Duodenal mucosa (tissue), 2 donors: ENCODE measurements at regions not wholly inside any gene's neighbourhood (a gene's known extent, or its start where the extent isn't known, plus 50 kb on each side); places are given as distances from the start of the nearest gene placed in this dataset.

Source experiments
- H3K27ac ChIP-seq: one replicate; pipeline ENCODE4 v1.7.0; 2013; ENCODE audit warnings: low read depth, low read length
- H3K27me3 ChIP-seq, 2 donors: one replicate each; pipeline ENCODE4 v1.7.0; 2013; ENCODE audit warnings: low read length in 2 of 2, control low read depth in 1 of 2; ENCODE audit not compliant: insufficient read depth in 2 of 2, control insufficient read depth in 1 of 2
- H3K36me3 ChIP-seq, 2 donors: one replicate each; pipeline ENCODE4 v1.7.0; 2013; ENCODE audit warnings: low read length in 2 of 2, control low read depth in 1 of 2; ENCODE audit not compliant: insufficient read depth in 2 of 2, control insufficient read depth in 1 of 2
- H3K4me1 ChIP-seq, 2 donors: one replicate each; pipeline ENCODE4 v1.7.0; 2013; ENCODE audit warnings: low read length in 2 of 2, control low read depth in 1 of 2; ENCODE audit not compliant: insufficient read depth in 2 of 2, control insufficient read depth in 1 of 2
- H3K4me3 ChIP-seq, 2 donors: one replicate each; pipeline ENCODE4 v1.7.0; 2013; ENCODE audit warnings: low read length in 2 of 2, low read depth in 1 of 2
- H3K9ac ChIP-seq, 2 donors: one replicate each; pipeline ENCODE4 v1.7.0; 2013; ENCODE audit warnings: low read length in 2 of 2, low read depth in 1 of 2
- H3K9me3 ChIP-seq, 2 donors: one replicate each; pipeline ENCODE4 v1.7.0; 2013; ENCODE audit warnings: low read length in 2 of 2, control low read depth in 1 of 2; ENCODE audit not compliant: control insufficient read depth in 1 of 2

DNA sequence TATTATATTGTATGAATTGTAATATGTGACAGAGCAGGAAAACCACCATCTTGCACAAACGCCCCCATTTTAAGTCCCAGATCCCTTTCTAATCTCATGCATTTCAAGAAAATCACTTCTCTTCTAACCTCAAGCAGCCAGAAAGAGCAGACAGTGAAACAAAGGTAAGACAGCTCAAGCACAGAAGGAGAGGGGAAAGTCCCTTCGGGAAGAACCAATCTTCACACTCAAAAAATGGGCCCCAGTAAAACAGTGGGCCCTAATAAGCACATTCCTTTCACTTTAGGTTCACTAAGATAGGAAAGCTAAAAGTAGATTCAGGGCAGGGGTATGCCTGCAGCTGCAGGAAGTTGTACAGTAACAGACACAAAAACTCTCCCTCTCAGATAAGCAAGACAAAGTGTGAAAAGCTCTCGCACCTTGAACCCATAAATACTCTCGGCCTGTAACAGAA, 1268.7 kb downstream of the SI start:
- H3K36me3 ChIP-seq: no peaks in the 10 kb centered on the region
- H3K27me3 ChIP-seq: no peaks in the 10 kb centered on the region
- H3K27ac ChIP-seq: no peak overlapping the region
- no peaks in the 10 kb centered on the region for H3K9me3 ChIP-seq
- H3K9ac ChIP-seq: no peak overlapping the region
- no peaks in the 10 kb centered on the region for H3K4me1 ChIP-seq
- no peak overlapping the region for H3K4me3 ChIP-seq

DNA sequence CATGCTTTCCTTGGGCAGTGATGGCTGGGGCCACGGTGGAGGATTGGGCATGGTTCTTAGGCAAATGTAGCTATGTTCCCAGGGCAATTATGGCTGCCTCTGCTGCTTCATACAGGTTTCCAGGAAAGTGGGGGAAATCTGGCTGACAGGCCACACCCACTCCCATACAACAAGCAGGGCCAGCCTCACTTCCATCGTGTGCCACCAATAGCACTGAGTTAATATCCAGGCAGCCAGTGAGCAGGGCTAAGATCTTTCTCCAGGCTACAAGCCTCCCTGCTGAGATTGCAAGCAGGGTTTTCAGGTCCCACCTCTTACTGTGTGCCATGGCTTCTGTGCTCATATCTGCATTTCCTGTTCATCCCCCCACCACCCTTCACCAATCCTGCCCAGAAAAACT, 1291.9 kb downstream of the SI start:
- Histone ChIP-seq H3K4me3 (no peak overlapping the region), H3K9ac (no peak overlapping the region), H3K36me3 (no peaks in the 10 kb centered on the region), H3K4me1 (no peaks in the 10 kb centered on the region), H3K27me3 (no peaks in the 10 kb centered on the region), H3K27ac (no peak overlapping the region), H3K9me3 (peaks cover 0 to 6% of the 10 kb centered on the region in 2 donors)

DNA sequence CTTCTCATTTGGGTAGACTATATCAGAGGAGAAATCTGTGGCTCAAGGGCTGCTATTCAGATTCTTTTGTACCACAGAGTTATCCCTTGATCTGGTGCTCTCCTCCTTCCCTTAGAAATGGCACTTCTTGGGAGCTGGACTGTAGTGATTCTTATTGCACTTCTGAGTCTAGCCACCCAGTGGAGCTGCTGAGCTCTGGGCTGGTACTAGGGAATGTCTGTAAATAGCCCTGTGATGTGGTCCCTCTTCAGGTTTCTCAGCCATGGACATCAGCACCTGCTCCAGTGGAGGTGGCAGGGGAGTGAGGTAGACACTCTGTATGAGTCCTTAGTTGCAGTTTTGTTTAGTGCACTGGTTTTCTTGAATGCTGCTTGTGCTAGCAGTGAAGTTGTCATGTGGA, 1292.6 kb downstream of the SI start:
- no peak overlapping the region for H3K4me3 ChIP-seq
- no peaks in the 10 kb centered on the region for H3K4me1 ChIP-seq
- H3K27ac ChIP-seq: no peak overlapping the region
- H3K9ac ChIP-seq: no peak overlapping the region
- H3K27me3 ChIP-seq: no peaks in the 10 kb centered on the region
- H3K9me3 ChIP-seq: peaks cover 0 to 6% of the 10 kb centered on the region in 2 donors
- H3K36me3 ChIP-seq: no peaks in the 10 kb centered on the region

DNA sequence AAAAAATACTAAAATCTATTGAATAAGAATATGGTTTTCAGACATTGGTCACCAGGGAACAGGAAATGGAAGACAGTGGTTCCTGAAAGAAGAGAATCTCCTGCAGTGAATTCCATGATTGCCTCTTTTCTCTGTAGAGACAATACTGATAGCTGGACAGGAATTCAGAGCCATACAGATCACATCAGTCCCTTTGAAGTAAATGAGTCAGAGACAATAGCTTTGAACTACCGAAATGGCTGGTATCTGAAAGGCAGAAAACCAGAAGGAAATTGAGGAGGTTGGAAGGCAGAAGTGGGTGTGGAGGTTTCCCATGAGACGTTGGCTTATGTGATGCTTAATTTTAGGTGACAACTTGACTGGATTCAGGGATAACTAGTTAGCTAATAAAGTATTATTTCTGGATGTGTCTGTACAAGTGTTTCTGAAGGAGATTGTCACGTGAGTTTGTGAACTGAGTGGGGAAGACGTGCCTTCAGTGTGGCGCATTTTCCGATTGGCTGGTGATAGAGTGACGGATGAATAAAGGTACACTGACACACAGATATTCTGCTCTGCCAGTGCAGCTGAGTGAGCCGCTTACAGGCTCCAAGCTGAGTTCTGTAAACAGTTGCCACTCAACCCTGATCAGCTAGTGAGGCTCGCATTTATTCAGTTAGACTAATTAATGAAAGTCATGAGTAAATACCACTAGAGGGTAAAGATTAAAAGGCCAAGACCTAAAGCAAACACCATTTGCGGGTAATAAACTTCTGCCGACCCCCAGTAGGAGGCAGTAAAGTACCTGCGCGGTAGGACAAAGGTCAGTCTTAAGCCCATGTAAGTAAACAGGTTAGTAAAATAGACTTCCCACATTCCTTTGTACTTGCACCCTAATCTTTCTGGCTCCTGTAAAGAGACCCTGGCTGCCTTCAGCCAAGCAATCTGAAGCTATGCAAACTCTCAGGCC, 1298.6 kb downstream of the SI start:
- Histone ChIP-seq H3K36me3 (no peaks in the 10 kb centered on the region), H3K27ac (no peak overlapping the region), H3K27me3 (no peaks in the 10 kb centered on the region), H3K9me3 (no peaks in the 10 kb centered on the region), H3K9ac (no peak overlapping the region), H3K4me1 (no peaks in the 10 kb centered on the region), H3K4me3 (no peak overlapping the region)

DNA sequence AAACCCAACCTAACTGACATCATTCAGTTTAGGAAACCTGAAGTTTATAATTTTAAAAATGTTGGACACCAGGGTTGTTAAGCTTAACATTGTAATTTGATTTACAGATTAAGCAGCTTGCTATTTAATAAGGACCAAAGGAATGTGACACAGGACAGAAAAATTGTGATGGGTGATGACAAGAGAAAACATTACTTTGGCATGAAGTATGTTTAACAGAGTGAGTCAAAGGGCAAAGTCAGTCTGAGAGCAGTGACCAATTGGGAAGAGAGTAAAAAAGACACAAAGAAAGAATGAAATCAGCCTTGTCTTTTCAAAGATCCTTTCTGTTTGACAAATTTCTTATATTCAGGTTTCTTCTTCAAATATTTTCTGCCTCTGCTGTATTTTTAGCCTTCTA, 1301.6 kb downstream of the SI start:
- Histone ChIP-seq H3K9me3 (peaks cover 0 to 3% of the 10 kb centered on the region in 2 donors), H3K27ac (no peak overlapping the region), H3K36me3 (no peaks in the 10 kb centered on the region), H3K4me1 (no peaks in the 10 kb centered on the region), H3K4me3 (no peak overlapping the region), H3K27me3 (no peaks in the 10 kb centered on the region), H3K9ac (no peak overlapping the region)

DNA sequence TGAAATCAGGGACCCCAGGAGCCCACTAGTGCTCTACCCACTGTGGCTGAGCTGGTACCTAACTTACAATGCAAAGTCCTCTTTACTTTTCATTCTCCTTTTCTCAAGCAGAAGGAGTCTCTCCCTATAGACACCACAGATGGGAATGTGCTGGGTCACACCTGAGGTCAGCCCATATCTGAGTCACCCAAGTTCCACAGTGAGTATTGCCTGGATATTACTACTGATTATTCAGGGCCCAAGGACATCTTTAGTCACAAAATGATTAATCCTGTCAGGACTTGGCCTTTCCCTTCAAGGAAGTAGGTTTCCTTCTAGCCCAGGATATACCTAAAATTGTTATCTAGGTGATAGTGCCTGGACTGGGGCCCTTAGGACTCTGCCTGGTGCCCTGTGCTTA, 1305.2 kb downstream of the SI start:
- H3K4me1 ChIP-seq: no peaks in the 10 kb centered on the region
- peaks cover 0 to 3% of the 10 kb centered on the region in 2 donors for H3K9me3 ChIP-seq
- no peak overlapping the region for H3K27ac ChIP-seq
- no peak overlapping the region for H3K9ac ChIP-seq
- no peaks in the 10 kb centered on the region for H3K36me3 ChIP-seq
- no peak overlapping the region for H3K4me3 ChIP-seq
- no peaks in the 10 kb centered on the region for H3K27me3 ChIP-seq

DNA sequence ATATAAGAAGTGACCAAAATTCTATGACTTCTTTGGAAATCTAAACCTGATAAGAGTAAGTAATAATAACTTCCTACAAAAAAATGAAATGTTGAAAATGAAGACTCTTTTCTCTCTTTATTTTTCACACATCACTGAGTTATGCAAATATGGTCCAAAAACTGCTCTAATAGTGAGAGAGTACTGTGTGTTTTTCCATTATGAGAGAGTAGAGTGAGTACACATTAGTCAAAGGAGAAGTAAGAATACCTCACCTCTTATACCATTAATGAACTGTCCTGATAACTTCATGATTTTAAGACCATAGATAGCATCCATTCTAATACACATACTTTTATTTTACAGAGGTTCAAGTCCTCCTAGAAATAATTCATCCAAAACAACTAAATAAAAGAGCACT, 1310.2 kb downstream of the SI start:
- H3K4me1 ChIP-seq: no peaks in the 10 kb centered on the region
- no peak overlapping the region for H3K9ac ChIP-seq
- no peaks in the 10 kb centered on the region for H3K9me3 ChIP-seq
- no peaks in the 10 kb centered on the region for H3K27me3 ChIP-seq
- no peak overlapping the region for H3K4me3 ChIP-seq
- no peak overlapping the region for H3K27ac ChIP-seq
- H3K36me3 ChIP-seq: no peaks in the 10 kb centered on the region

DNA sequence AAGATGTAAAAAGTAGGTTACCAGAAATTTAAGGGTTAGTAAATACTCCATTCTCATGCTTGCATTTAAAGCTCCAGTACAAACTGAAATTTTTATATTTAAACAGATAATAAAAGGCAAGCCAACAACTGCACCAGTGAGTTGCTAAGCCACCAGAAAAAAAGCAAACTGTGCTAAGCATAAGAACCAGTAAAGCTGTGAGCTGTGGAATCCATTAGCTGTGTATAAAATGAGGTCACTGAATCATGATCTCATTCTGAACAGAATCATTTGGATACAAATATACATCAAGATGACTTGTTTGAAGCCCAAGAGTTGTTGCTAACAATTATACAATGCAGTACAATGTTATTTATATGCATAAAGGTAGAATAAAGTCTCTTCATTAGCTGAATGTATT, 1312.2 kb downstream of the SI start:
- no peak overlapping the region for H3K27ac ChIP-seq
- H3K4me3 ChIP-seq: no peak overlapping the region
- H3K9me3 ChIP-seq: no peaks in the 10 kb centered on the region
- H3K9ac ChIP-seq: no peak overlapping the region
- no peaks in the 10 kb centered on the region for H3K4me1 ChIP-seq
- no peaks in the 10 kb centered on the region for H3K36me3 ChIP-seq
- H3K27me3 ChIP-seq: no peaks in the 10 kb centered on the region

DNA sequence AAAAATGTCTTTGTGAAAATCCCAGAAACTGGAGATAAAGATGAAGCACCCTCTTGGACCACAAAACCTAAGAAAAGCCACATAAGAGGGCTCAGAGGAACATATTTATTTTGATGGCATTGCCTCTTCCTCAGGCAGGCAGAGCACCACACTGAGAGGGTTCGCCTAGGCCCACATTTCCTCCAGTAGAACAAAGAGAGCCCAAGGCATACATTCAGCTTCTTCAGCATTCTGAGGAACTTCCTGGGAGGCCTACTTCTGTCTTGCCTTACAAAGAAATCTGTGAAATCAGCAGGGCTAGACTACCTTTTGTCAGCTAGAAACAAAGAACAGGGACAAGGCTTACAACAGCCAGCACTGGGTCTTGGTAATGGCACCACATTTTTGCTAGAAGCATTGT, 1325.3 kb downstream of the SI start:
- no peaks in the 10 kb centered on the region for H3K36me3 ChIP-seq
- no peak overlapping the region for H3K9ac ChIP-seq
- no peak overlapping the region for H3K27ac ChIP-seq
- no peak overlapping the region for H3K4me3 ChIP-seq
- no peaks in the 10 kb centered on the region for H3K4me1 ChIP-seq
- no peaks in the 10 kb centered on the region for H3K27me3 ChIP-seq
- peaks cover 10 to 16% of the 10 kb centered on the region in 2 donors for H3K9me3 ChIP-seq

DNA sequence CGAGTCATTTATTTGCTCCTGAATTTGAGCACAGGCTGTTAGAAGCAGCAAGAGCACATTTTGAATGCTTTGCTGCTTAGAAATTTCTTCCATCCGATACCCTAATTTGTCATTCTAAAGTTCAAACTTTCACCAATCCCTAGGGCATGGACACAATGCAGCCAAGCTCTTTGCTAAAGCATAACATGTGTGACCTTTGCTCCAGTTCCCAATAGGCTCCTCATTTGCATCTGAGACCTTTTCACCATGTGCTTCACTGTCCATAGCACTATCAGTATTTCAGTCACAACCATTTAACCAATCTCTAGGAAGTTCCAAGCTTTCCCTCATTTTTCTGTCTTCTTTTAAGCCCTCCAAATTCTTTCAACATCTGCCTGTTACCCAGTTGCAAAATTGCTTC, 1333.1 kb downstream of the SI start:
- H3K36me3 ChIP-seq: no peaks in the 10 kb centered on the region
- H3K9ac ChIP-seq: no peak overlapping the region
- H3K9me3 ChIP-seq: peaks cover 0 to 4% of the 10 kb centered on the region in 2 donors
- H3K27me3 ChIP-seq: no peaks in the 10 kb centered on the region
- H3K27ac ChIP-seq: no peak overlapping the region
- H3K4me1 ChIP-seq: no peaks in the 10 kb centered on the region
- H3K4me3 ChIP-seq: no peak overlapping the region
